ENCODE measurements at regions not wholly inside any gene's neighbourhood (a gene's known extent, or its start where the extent isn't known, plus 50 kb on each side); places are given as distances from the start of the nearest gene placed in this dataset.

GRCh38 chr16:51870296-51870854 lies 676.6 kb downstream of the TOX3 start:
- no peak for TF ChIP-seq POLR2A (IDR thresholded peaks at IDR 0.05)
- TF ChIP-seq CTCF (IDR thresholded peaks at IDR 0.05), result no peak
- TF ChIP-seq POLR2AphosphoS5 (IDR thresholded peaks at IDR 0.05), result no peak
- TF ChIP-seq EP300 (IDR thresholded peaks at IDR 0.05; ENCODE audit: low read depth), result no peak

Data from transverse colon (tissue), 4 donors.